UCSD-AML1 (cell line): ENCODE measurements at regions not wholly inside any gene's neighbourhood (a gene's known extent, or its start where the extent isn't known, plus 50 kb on each side); places are given as distances from the start of the nearest gene placed in this dataset.
A peak's percentile ranks its signal among the peaks of the same experiment; 100 is the strongest.

Source experiments
- DNase-seq: peaks from one replicate; lab custom pipeline; 2025; ENCODE audit not compliant: unreplicated experiment; lab: John Stamatoyannopoulos, UW

DNA sequence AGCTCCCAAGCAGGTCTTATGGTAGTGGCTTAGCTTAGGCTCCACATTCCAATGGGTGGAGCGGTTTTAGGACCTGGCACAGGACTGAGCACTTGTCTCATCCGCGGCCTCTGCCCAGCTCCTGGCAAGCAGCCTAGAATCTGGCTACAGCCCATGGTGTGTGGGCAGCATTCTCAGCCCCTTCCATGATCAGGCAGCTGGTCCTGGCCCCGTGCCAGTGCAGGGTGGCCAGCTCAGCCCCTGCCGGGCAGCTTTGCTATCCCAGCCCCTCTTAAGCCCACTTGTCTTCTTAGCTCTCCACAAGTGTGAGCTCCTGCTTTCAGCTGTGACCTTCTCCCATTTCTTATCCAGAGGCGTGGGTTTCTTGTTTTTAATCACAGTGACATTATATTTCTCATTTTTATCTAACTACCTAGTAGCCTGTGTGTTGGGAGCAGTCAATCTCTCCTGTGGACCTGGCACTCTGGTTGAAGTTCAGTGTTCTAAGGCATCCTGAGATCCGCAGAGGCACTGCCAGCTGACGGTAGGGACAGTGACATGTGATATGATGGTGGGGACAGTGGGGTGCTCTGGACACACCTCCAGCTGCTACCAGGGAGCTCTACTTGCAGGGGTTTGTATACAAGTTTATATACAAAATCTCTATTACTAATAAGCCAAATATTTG is 84.5 kb upstream of the PRNP start:
- no peak for DNase-seq

- DNase-seq = no peak
Measured at GRCh38 chr20:4600308-4601014, 85.8 kb upstream of the PRNP start.

GRCh38 chr20:4597215-4597614 is 89.0 kb upstream of the PRNP start:
- DNase-seq = no peak

DNA sequence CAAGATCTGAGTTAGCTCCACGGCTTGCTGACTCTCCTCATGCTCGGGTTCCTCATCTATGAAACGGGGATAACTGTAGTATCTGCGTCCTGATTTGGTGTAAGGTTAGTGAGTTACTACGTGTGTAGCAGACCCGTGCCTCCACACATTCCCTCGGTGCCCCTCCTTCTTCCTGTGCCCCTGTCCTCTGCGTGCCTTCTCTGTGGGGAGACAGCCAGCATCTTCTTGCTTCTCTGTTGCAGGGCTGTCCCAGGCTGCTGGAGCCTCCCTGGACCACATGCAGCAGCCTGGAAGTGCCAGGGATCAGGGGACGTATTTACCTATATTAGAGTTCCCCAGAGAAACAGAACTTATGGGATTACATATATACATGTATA is 93.1 kb upstream of the PRNP start:
- no peak for DNase-seq

- DNase-seq = peak; percentile 63
Measured at GRCh38 chr20:4592316-4593148, 93.7 kb upstream of the PRNP start.

DNA sequence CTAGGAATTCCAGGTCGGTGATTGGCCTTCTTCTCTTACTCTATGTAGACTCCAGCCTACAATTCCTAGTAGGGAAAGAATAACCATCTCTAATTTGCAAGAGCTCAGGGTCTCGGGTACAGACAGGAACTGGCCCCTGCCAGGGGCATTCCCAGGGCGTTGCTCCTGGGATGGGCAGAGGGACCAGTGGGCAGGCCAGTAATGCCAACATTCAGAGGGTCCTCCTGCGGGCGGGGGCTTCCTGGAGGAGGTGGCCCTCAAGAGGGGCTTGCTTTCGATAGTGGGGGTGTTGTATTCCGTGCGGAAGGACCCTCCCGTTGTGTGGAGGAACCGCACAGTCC is 94.3 kb upstream of the PRNP start:
- no peak for DNase-seq

DNA sequence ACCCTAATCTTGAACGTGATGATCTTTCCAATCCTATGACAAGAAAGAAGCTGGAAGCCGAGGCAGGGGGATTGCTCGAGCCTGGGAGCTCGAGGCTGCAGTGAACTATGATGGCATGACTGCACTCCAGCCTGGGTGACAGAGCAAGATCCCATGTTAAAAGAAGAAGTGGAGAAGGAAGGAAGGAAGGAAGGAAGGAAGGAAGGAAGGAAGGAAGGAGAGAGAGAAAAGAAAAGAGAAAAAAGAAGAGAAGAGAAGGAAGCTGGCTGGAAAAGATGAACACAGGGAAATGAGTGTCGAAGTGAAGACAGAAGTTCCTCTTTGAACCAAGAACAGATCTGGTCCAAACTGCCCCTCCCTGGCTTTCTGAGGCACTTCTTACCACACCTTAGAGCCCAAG is 100.5 kb upstream of the PRNP start:
- DNase-seq = no peak

DNA sequence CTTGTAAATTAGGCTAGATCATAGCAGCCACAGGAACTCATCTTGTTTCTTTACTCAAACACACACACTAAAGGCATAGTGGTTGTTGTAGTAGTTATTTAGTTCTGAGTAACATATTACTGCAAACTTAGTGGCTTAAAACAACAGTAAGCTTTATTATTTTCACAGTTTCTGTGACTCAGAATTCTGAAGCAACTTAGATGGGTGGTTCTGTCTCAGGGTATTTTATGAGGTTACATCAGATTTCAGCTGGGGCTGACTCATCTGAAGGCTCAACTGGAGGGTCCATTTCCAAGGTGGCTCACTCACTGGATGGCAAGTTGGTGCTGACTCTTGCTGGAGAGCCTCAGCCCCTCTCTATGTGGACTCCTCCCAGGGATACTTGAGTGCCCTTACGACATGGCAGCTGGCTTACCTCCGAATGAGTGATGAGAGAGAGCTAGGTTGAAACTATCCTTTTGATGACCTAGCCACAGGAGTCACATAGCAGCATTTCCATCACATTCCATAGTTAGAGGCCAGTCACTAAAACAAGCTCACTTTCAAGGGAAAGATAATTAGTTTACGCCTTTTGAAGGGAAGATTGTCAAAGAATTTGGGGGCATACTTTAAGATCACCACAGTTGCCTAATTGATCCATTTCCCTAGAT is 101.0 kb upstream of the PRNP start:
- no peak for DNase-seq

- no peak for DNase-seq
Measured at GRCh38 chr20:4584510-4584909, 101.7 kb upstream of the PRNP start.

DNA sequence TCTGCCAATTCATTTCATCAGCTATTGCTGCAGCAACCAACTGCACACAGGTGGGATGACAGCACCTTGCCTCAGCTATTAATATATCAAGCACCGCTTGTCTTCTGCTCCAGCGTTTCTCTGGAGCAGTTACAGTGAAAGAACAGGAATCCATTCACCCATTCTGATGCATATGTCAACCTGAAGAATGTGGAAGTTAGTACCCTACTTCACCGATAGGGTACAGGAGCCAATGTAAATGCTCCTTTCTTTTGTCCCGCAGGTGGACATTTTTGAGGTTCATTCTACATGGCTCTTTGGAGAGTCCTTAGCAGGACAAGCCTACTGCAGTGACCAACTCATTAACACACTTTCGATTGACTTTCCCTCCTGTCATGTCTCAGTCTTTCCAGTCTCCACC is 104.4 kb upstream of the PRNP start:
- no peak for DNase-seq

DNA sequence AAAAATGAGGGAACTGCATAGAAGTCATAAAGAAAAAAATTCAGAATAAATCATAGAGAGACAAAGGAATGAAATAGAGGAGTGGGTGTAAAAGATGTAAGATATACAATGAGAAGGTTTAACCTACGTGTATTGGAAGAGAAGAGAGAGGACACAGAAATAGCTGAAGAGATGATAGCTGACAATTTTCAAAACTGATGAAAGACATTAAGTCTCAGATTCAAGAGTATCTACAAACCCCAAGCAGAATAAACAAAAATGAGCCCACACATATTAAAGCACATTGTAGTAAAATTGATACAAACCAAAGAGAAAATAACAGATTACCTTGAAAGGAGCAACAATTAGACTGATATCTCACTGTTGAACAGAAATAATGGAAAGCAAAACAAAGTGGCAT is 107.9 kb upstream of the PRNP start:
- DNase-seq = no peak

DNA sequence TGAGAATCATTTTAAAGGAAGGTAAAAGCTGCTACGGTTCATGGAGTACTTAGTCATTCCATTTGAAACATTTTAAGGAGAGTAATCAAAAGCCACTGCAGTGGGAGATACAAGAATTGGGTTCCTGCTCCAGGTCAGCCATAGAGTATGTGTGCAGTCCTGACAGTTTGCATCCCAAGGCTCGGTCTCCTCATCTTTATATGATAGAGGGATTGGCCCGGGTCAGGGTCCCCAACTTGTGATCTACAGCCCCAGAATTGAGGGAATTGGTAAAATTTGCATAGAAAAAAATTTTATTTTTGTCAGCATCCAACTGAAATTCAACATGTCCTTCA is 111.9 kb upstream of the PRNP start:
- DNase-seq = no peak

- DNase-seq = no peak
Measured at GRCh38 chr20:4573564-4574355, 112.5 kb upstream of the PRNP start.

DNA sequence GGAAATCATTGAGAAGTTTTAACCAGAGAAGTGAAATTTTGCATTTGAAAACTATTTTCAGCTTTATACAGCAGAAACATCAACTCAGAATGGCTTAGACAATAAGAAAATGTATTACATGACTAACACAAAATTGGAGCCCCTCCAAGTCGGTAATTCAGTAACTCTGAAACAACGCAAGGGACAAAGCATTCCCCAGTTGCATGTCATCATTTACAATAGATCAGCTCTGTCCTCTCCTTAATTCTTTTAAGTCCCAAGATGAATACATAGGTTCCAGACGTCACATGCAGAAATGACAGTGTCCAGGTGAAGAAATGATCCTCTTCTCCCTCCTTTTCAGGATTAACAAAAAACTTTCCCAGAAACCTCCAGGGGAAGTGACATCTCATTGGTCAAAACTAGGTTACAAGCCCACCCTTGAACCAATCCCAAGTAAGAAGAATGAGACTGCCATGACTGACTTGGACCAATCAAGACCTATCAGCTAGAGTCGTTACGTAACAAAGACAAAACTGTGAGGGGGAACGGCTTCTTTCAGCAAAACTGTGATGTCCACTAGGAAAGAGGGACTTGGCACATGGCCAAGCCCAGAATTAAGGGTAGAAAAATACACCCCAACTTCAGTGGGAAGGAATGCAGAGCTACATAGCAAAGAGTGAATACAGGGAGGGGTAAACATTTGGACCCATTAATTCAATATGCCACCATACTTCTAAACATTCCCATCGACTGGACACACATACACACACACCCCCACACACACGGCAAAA is 114.3 kb upstream of the PRNP start:
- DNase-seq = no peak

GRCh38 chr20:4569865-4570264 is 116.4 kb upstream of the PRNP start:
- DNase-seq = no peak

- DNase-seq = no peak
Measured at GRCh38 chr20:4569092-4569491, 117.2 kb upstream of the PRNP start.

DNA sequence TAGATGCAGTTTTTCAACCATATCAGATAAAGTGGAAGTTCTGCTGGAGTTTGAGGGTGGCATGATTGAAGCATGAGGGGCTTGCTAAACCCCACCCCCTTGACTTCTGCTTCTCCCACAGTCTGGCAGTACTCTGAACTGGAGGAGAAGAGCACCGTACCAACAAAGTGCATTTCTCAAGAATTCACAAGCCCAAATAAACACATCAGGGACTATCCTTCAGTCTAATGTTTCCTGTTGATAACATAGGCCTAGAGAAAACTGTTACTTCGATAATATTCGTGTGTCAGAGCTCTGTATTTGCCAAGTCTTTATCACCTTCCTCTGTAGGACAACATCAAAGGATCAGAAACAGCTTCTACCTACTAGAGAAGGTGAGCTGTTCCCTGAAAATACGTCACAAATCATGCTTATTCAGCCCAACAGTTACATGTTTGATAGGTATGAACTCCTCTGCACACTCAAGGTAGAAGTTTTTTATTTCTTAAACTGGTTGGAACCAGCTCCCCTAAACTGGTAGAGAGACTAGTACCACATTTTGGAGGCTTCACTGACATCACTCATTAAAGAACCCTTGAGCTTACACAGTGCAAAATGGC is 117.8 kb upstream of the PRNP start:
- no peak for DNase-seq

GRCh38 chr20:4567170-4567569 is 119.1 kb upstream of the PRNP start:
- no peak for DNase-seq

DNA sequence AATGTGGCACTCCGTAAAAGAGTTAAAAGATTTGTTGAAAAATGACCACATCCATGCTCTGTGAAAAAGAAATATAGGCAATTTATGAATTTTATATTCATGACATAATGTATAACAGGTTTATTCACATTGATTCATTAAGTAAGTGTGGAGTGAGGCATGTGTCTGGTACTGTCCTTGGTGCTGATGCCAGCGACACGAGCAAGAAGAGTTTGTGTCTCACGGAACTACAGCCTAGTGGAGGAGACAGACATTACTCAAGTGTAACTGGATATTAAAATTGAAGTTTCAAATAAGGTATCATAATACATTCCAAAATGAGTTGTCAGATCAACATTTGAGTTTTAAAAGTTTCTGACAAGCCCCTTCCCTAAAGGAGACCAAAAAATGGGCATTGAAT is 122.7 kb upstream of the PRNP start:
- peak; percentile 20 for DNase-seq

DNA sequence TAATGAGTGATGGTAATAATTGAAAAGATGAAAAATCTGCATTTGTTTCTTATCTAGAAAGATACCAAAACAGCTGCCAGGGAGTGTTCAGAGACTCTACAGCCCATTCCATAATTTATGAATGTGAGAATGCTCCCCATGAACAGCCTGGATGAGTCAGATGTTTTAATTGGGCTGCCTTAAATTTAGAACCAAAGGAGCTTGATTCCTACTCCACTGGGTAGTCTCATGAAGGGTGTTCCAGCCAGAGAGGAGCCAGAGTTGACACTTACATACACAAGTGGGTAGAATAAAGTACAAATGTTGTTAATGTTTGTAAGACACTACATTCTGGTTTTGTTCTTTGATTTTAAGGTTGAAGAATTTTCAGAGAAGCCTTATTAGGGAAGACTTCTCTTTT is 123.2 kb upstream of the PRNP start:
- no peak for DNase-seq
